ENCODE measurements at regions not wholly inside any gene's neighbourhood (a gene's known extent, or its start where the extent isn't known, plus 50 kb on each side); places are given as distances from the start of the nearest gene placed in this dataset.

- DNase-seq (ENCODE audit: extremely low read depth, insufficient read length), result no peak
- no peak overlapping the region for H3K4me3 ChIP-seq (replicated peaks; ENCODE audit: low read depth, low read length)
- H3K36me3 ChIP-seq (ENCODE audit: control insufficient read depth, insufficient read depth, low read length), result no peaks in the 10 kb centered on the region
- H3K27me3 ChIP-seq (replicated peaks; ENCODE audit: control insufficient read depth, insufficient read depth, low read length), result no peaks in the 10 kb centered on the region
- TF ChIP-seq CTCF (IDR thresholded peaks at IDR 0.05; ENCODE audit: insufficient read depth, low read length, poor library complexity, severe bottlenecking), result no peak
Observed at GRCh38 chr16:22630242-22630641, 119.6 kb downstream of the NPIPB5 start.

GRCh38 chr16:22631264-22631663, 120.6 kb downstream of the NPIPB5 start:
- Histone ChIP-seq H3K4me3 (replicated peaks; ENCODE audit: low read depth, low read length) (no peak overlapping the region), H3K27me3 (replicated peaks; ENCODE audit: control insufficient read depth, insufficient read depth, low read length) (no peaks in the 10 kb centered on the region), H3K36me3 (ENCODE audit: control insufficient read depth, insufficient read depth, low read length) (no peaks in the 10 kb centered on the region)
- no peak for TF ChIP-seq CTCF (IDR thresholded peaks at IDR 0.05; ENCODE audit: insufficient read depth, low read length, poor library complexity, severe bottlenecking)
- DNase-seq (ENCODE audit: extremely low read depth, insufficient read length), result no peak

DNA sequence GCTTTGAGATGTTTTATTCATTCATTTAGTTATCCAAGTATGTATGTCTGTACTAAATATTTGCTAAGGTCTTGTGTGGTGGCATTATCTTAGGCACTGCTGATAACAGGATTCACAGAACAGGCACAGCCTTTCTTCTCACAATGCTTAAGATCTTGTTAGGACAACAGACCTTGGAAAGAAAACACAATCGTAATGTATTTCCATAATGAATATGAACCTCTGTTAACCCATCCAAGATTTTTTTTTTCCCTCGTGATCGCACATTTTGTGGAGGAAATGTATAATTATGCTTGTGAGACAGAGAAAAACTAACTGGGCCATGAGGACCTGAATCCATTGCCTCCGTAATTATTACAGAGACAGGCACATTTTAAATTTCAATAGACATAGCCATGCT, 121.9 kb downstream of the NPIPB5 start:
- no peak for TF ChIP-seq CTCF (IDR thresholded peaks at IDR 0.05; ENCODE audit: insufficient read depth, low read length, poor library complexity, severe bottlenecking)

DNA sequence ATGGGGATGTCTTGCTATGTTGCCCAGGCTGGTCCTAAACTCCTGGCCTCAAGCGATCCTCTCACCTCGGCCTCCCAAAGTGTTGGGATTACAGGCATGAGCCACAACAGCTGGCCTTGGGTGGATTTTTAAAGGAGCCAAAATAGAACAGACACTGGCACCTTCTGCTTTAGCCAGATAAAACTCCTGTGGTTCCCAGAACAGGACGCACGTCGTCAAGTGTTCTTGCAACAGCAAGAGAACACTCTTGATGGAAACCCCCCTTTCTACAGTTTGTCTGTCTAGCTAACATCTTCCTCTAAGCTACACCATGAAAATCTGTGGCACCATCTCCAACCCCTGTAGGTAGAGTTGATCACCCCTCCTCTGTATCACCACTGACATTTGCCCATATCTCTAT, 122.6 kb downstream of the NPIPB5 start:
- no peak overlapping the region for H3K4me3 ChIP-seq (replicated peaks; ENCODE audit: low read depth, low read length)
- H3K36me3 ChIP-seq (ENCODE audit: control insufficient read depth, insufficient read depth, low read length), result no peaks in the 10 kb centered on the region
- TF ChIP-seq CTCF (IDR thresholded peaks at IDR 0.05; ENCODE audit: insufficient read depth, low read length, poor library complexity, severe bottlenecking), result no peak
- no peaks in the 10 kb centered on the region for H3K27me3 ChIP-seq (replicated peaks; ENCODE audit: control insufficient read depth, insufficient read depth, low read length)
- no peak for DNase-seq (ENCODE audit: extremely low read depth, insufficient read length)

More for the DNA sequence above, 121.9 kb downstream of the NPIPB5 start:
- Histone ChIP-seq H3K4me3 (replicated peaks; ENCODE audit: low read depth, low read length) (no peak overlapping the region), H3K27me3 (replicated peaks; ENCODE audit: control insufficient read depth, insufficient read depth, low read length) (no peaks in the 10 kb centered on the region), H3K36me3 (ENCODE audit: control insufficient read depth, insufficient read depth, low read length) (no peaks in the 10 kb centered on the region)
- no peak for DNase-seq (ENCODE audit: extremely low read depth, insufficient read length)

DNA sequence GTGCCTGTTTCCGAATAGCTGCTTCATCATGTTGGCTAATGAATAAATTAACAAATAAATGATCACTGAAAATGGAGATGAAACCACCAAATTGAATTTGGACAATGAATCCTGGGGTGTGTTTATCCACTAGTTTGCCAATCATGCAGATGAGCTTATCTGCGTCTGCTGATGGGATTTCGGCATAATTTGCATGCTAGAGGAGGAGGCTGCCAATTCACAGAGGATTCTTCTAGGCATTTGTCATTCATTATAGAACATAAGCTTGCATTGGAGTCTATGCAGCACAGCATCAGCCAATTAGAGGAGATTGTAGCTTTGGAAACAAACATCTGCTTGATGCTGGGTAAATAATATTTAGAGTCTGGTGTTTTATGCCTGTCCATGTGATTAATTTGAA, 123.1 kb downstream of the NPIPB5 start:
- no peaks in the 10 kb centered on the region for H3K27me3 ChIP-seq (replicated peaks; ENCODE audit: control insufficient read depth, insufficient read depth, low read length)
- no peaks in the 10 kb centered on the region for H3K36me3 ChIP-seq (ENCODE audit: control insufficient read depth, insufficient read depth, low read length)
- H3K4me3 ChIP-seq (replicated peaks; ENCODE audit: low read depth, low read length), result no peak overlapping the region
- DNase-seq (ENCODE audit: extremely low read depth, insufficient read length), result no peak
- TF ChIP-seq CTCF (IDR thresholded peaks at IDR 0.05; ENCODE audit: insufficient read depth, low read length, poor library complexity, severe bottlenecking), result no peak

- Histone ChIP-seq H3K27me3 (replicated peaks; ENCODE audit: control insufficient read depth, insufficient read depth, low read length) (no peaks in the 10 kb centered on the region), H3K36me3 (ENCODE audit: control insufficient read depth, insufficient read depth, low read length) (no peaks in the 10 kb centered on the region), H3K4me3 (replicated peaks; ENCODE audit: low read depth, low read length) (no peak overlapping the region)
- DNase-seq (ENCODE audit: extremely low read depth, insufficient read length), result no peak
- TF ChIP-seq CTCF (IDR thresholded peaks at IDR 0.05; ENCODE audit: insufficient read depth, low read length, poor library complexity, severe bottlenecking), result no peak
Observed at GRCh38 chr16:22634954-22635353, 124.3 kb downstream of the NPIPB5 start.

All from GM06990 (cell line).